ENCODE measurements at regions not wholly inside any gene's neighbourhood (a gene's known extent, or its start where the extent isn't known, plus 50 kb on each side); places are given as distances from the start of the nearest gene placed in this dataset.
A peak's percentile ranks its signal among the peaks of the same experiment; 100 is the strongest.

DNA sequence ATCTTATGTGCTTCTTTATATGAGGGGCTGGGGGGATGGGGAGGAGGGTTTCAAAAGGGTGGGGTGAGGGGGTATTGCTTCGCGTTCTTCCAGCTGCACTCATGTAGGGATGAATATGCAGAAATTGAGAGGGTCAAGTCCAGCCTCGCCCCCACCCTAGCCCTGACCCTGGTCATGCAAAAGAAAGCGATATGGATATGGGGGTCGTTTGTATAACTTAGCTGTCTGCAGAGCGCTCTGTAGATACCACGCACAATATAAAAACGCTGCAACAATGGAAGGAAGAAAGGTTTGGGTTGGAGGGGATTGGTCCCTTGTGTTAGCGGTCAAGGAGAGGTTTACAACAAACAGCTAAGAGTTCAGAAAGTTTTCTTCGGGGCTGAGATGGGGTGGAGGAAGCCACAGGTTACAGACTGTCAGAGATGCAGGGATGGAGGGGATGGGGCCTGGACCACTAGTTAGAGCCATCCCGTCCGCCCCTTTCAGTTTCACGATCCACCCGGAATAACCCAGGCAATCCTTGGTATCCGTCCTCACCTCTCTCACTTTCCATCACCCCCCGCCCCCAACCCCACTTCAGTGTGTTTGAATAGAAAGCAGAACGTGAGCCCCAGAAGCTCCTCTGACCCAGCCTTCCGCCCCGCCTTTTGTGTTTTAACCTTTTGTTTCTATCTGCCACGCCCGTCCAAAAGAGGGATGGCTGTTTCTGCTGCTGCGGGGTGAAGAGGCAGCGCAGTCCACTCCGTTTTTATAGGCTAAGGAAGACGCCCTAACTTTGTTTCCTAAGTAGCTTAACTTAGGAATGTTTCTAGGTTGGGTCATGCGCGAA, 73.5 kb downstream of the SOX4 start:
- intact Hi-C loops (cut with micrococcal nuclease; ENCODE audit: unreplicated experiment) (no loop called here), in situ Hi-C loops (cut with HindIII; ENCODE audit: low pct_unique_long_range_greater_than_20kb, low sequenced_read_pairs) (no loop called here)
- TF ChIP-seq POLR2AphosphoS5 (IDR thresholded peaks at IDR 0.05; ENCODE audit: low read depth, low read length) (no peak), TCF7L2 (IDR thresholded peaks at IDR 0.05; ENCODE audit: low read depth, low read length) (no peak), SIN3A (IDR thresholded peaks at IDR 0.05; ENCODE audit: borderline replicate concordance, insufficient read depth, low read depth, low read length) (no peak)
- TF ChIP-seq, protein P1, sequence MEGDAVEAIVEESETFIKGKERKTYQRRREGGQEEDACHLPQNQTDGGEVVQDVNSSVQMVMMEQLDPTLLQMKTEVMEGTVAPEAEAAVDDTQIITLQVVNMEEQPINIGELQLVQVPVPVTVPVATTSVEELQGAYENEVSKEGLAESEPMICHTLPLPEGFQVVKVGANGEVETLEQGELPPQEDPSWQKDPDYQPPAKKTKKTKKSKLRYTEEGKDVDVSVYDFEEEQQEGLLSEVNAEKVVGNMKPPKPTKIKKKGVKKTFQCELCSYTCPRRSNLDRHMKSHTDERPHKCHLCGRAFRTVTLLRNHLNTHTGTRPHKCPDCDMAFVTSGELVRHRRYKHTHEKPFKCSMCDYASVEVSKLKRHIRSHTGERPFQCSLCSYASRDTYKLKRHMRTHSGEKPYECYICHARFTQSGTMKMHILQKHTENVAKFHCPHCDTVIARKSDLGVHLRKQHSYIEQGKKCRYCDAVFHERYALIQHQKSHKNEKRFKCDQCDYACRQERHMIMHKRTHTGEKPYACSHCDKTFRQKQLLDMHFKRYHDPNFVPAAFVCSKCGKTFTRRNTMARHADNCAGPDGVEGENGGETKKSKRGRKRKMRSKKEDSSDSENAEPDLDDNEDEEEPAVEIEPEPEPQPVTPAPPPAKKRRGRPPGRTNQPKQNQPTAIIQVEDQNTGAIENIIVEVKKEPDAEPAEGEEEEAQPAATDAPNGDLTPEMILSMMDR (IDR thresholded peaks at IDR 0.05) = no peak
- TF ChIP-seq, protein P2, sequence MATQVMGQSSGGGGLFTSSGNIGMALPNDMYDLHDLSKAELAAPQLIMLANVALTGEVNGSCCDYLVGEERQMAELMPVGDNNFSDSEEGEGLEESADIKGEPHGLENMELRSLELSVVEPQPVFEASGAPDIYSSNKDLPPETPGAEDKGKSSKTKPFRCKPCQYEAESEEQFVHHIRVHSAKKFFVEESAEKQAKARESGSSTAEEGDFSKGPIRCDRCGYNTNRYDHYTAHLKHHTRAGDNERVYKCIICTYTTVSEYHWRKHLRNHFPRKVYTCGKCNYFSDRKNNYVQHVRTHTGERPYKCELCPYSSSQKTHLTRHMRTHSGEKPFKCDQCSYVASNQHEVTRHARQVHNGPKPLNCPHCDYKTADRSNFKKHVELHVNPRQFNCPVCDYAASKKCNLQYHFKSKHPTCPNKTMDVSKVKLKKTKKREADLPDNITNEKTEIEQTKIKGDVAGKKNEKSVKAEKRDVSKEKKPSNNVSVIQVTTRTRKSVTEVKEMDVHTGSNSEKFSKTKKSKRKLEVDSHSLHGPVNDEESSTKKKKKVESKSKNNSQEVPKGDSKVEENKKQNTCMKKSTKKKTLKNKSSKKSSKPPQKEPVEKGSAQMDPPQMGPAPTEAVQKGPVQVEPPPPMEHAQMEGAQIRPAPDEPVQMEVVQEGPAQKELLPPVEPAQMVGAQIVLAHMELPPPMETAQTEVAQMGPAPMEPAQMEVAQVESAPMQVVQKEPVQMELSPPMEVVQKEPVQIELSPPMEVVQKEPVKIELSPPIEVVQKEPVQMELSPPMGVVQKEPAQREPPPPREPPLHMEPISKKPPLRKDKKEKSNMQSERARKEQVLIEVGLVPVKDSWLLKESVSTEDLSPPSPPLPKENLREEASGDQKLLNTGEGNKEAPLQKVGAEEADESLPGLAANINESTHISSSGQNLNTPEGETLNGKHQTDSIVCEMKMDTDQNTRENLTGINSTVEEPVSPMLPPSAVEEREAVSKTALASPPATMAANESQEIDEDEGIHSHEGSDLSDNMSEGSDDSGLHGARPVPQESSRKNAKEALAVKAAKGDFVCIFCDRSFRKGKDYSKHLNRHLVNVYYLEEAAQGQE (IDR thresholded peaks at IDR 0.05; ENCODE audit: insufficient read depth in 1 of 2, low read depth in 2 of 2, low read length in 1 of 2) = no peak
- H3K36me3 ChIP-seq (ENCODE audit: control insufficient read depth, insufficient read depth, low read length) = no peaks in the 10 kb centered on the region
- DNase-seq (ENCODE audit: low read depth, low spot score) (no peak), ATAC-seq (no peak)
- H3K27ac ChIP-seq (ENCODE audit: low read length) = 0 out of 2 replicates have a peak overlapping the region, but pooled peaks have one; percentile 79
- peak overlapping the region; percentile 59 to 78 for H3K4me3 ChIP-seq (ENCODE audit: low read depth in 2 of 2, low read length in 2 of 2)
- ChIA-PET CTCF (interaction anchor here (0.7 kb wide), 1 partner anchor 15 kb away, joined by 10 read pairs; no protein-coding TSS in a partner anchor), POLR2A (interaction anchor here (0.7 kb wide), 1 partner anchor 33 kb away, joined by 10 read pairs; no protein-coding TSS in a partner anchor)
- H3K27me3 ChIP-seq (ENCODE audit: control insufficient read depth, insufficient read depth, low read length) = no peaks in the 10 kb centered on the region
- no peaks in the 10 kb centered on the region for H3K9me3 ChIP-seq (ENCODE audit: control insufficient read depth, insufficient read depth, low read depth, low read length)
- no peaks in the 10 kb centered on the region; the same call in none of the 2 replicates for H3K4me1 ChIP-seq (ENCODE audit: control insufficient read depth, insufficient read depth, low read length)
- no TSS peak for BruUV-seq (replicated peaks)

DNA sequence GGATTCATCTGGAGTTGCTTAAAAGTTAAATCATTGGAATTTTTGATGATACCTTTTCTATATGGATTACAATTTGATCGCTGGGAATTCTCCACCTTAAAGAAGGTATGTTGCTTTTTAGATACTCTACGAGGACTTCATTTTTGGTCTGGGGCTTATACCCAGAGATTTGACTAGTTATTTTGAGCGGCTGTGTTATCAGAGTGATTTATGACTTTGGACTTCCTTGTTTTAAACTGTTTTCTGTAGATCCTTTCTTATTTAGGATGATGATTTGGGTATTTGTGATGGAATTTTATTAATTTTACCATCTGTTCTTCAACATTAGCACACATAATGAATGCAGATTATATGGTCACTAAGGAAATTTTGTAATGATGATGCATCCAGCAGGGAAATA, 75.2 kb downstream of the SOX4 start:
- no peaks in the 10 kb centered on the region for H3K27me3 ChIP-seq (ENCODE audit: control insufficient read depth, insufficient read depth, low read length)
- H3K4me1 ChIP-seq (ENCODE audit: control insufficient read depth, insufficient read depth, low read length) = no peaks in the 10 kb centered on the region; the same call in none of the 2 replicates
- intact Hi-C loops (cut with micrococcal nuclease; ENCODE audit: unreplicated experiment) = no loop called here
- BruUV-seq (replicated peaks) = no TSS peak
- TF ChIP-seq POLR2AphosphoS5 (IDR thresholded peaks at IDR 0.05; ENCODE audit: low read depth, low read length) = no peak
- TF ChIP-seq, protein P2 (IDR thresholded peaks at IDR 0.05; ENCODE audit: insufficient read depth in 1 of 2, low read depth in 2 of 2, low read length in 1 of 2) = no peak
- no peak for TF ChIP-seq SIN3A (IDR thresholded peaks at IDR 0.05; ENCODE audit: borderline replicate concordance, insufficient read depth, low read depth, low read length)
- TF ChIP-seq, protein P1 (IDR thresholded peaks at IDR 0.05) = no peak
- no peak for TF ChIP-seq TCF7L2 (IDR thresholded peaks at IDR 0.05; ENCODE audit: low read depth, low read length)
- no peak overlapping the region for H3K27ac ChIP-seq (ENCODE audit: low read length)
- CTCF ChIA-PET = no interaction called here
- H3K4me3 ChIP-seq (ENCODE audit: low read depth in 2 of 2, low read length in 2 of 2) = no peak overlapping the region
- H3K9me3 ChIP-seq (ENCODE audit: control insufficient read depth, insufficient read depth, low read depth, low read length) = no peaks in the 10 kb centered on the region
- in situ Hi-C loops (cut with HindIII; ENCODE audit: low pct_unique_long_range_greater_than_20kb, low sequenced_read_pairs) = no loop called here
- H3K36me3 ChIP-seq (ENCODE audit: control insufficient read depth, insufficient read depth, low read length) = no peaks in the 10 kb centered on the region
- POLR2A ChIA-PET = no interaction called here
- ATAC-seq (no peak), DNase-seq (ENCODE audit: low read depth, low spot score) (no peak)
